ENCODE measurements at regions not wholly inside any gene's neighbourhood (a gene's known extent, or its start where the extent isn't known, plus 50 kb on each side); places are given as distances from the start of the nearest gene placed in this dataset.

DNA sequence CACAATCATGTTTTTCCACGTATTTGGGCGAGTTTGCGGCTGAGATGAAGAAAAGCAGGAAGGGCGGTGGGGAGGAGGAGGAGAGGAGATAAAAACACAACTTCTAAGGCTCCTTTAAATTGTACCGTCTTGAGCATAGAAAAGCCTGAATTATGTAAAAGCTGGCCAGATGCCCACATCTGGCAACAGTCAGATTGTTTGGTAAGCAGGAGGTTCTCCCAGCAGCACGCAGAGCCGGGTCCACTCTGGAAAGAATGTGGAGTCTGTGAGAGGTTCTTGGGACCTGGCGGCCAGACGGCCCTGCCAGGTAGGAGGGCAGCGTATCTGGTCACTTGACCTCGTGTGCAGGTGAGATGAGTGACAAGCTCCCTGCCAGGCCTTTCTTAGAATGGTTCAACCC lies 215.3 kb upstream of the APCDD1 start:
- TF ChIP-seq CTCF (optimal IDR thresholded peaks at IDR 0.05 in 1 of 3, IDR thresholded peaks at IDR 0.05 in 1 of 3, conservative IDR thresholded peaks at IDR 0.05 in 1 of 3; ENCODE audit: extremely low read depth in 1 of 3, insufficient read depth in 2 of 3, low read length in 3 of 3) (no peak), EZH2 (IDR thresholded peaks at IDR 0.05; ENCODE audit: low read length) (no peak)

Data from keratinocyte (primary cell).